Stomach (tissue), 4 donors: ENCODE measurements at regions not wholly inside any gene's neighbourhood (a gene's known extent, or its start where the extent isn't known, plus 50 kb on each side); places are given as distances from the start of the nearest gene placed in this dataset.

Experiments
- POLR2AphosphoS5 ChIP-seq, 3 donors: sonication (generic); formaldehyde crosslinking; IDR thresholded peaks; one replicate each; pipeline ENCODE4 v1.6.1; 2016; ENCODE audit warnings: antibody characterized with exemption in 3 of 3
- TF ChIP-seq, protein P1 (sequence below), 7 experiments: fragments of 450-650 bp in 4 of 7; fragments of 200-600 bp in 3 of 7; sonication (generic) in 3 of 7; IDR thresholded peaks; one replicate each; pipeline ENCODE4 v1.5.1; 2016 to 2019; ENCODE audit warnings: antibody characterized with exemption in 7 of 7, control low read depth in 2 of 7, mild to moderate bottlenecking in 1 of 7

- TF ChIP-seq POLR2AphosphoS5 (IDR thresholded peaks at IDR 0.05), result no peak
- TF ChIP-seq, protein P1, sequence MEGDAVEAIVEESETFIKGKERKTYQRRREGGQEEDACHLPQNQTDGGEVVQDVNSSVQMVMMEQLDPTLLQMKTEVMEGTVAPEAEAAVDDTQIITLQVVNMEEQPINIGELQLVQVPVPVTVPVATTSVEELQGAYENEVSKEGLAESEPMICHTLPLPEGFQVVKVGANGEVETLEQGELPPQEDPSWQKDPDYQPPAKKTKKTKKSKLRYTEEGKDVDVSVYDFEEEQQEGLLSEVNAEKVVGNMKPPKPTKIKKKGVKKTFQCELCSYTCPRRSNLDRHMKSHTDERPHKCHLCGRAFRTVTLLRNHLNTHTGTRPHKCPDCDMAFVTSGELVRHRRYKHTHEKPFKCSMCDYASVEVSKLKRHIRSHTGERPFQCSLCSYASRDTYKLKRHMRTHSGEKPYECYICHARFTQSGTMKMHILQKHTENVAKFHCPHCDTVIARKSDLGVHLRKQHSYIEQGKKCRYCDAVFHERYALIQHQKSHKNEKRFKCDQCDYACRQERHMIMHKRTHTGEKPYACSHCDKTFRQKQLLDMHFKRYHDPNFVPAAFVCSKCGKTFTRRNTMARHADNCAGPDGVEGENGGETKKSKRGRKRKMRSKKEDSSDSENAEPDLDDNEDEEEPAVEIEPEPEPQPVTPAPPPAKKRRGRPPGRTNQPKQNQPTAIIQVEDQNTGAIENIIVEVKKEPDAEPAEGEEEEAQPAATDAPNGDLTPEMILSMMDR (IDR thresholded peaks at IDR 0.05), result no peak
These were observed 162.4 kb downstream of the DSEL start for GRCh38 chr18:67354091-67354490.
